GM23248 (cell line): ENCODE measurements at regions not wholly inside any gene's neighbourhood (a gene's known extent, or its start where the extent isn't known, plus 50 kb on each side); places are given as distances from the start of the nearest gene placed in this dataset.

Source experiments
- EZH2 ChIP-seq: fragments of 200-600 bp; sonication (generic); IDR thresholded peaks from 2 replicates; pipeline ENCODE4 v1.6.1; 2018; ENCODE audit warnings: antibody characterized with exemption, mild to moderate bottlenecking; ENCODE audit not compliant: insufficient read depth, poor library complexity, severe bottlenecking
- EZH2phosphoT487 ChIP-seq: fragments of 200-600 bp; sonication (generic); IDR thresholded peaks from 2 replicates; pipeline ENCODE4 v1.6.1; 2018; ENCODE audit warnings: antibody characterized with exemption, moderate library complexity, mild to moderate bottlenecking, low read depth; ENCODE audit not compliant: insufficient read depth

GRCh38 chr2:10205162-10205475 is 82.6 kb downstream of the RRM2 start:
- no peak for TF ChIP-seq EZH2
- TF ChIP-seq EZH2phosphoT487 = no peak
